NOMO-1 treated with dmso at 0.1 percent for 144 hours (cell line): ENCODE measurements at regions not wholly inside any gene's neighbourhood (a gene's known extent, or its start where the extent isn't known, plus 50 kb on each side); places are given as distances from the start of the nearest gene placed in this dataset.

Experiments used
- DNase-seq: peaks from one replicate; lab custom pipeline; 2025; ENCODE audit not compliant: unreplicated experiment; lab: John Stamatoyannopoulos, UW

GRCh38 chr1:168865850-168866620 lies 137.0 kb upstream of the DPT start:
- no peak for DNase-seq

- no peak for DNase-seq
Measured at GRCh38 chr1:168867941-168868634, 139.1 kb upstream of the DPT start.

- no peak for DNase-seq
Measured at GRCh38 chr1:168871531-168871930, 142.5 kb upstream of the DPT start.

- DNase-seq = no peak
Measured at GRCh38 chr1:168875831-168876230, 146.8 kb upstream of the DPT start.

- DNase-seq = no peak
Measured at GRCh38 chr1:168876830-168877229, 147.8 kb upstream of the DPT start.

- no peak for DNase-seq
Measured at GRCh38 chr1:168879896-168880734, 151.1 kb upstream of the DPT start.

GRCh38 chr1:168881656-168882260 lies 152.8 kb upstream of the DPT start:
- DNase-seq = no peak

- no peak for DNase-seq
Measured at GRCh38 chr1:168887381-168887780, 158.4 kb upstream of the DPT start.

- DNase-seq = no peak
Measured at GRCh38 chr1:168888418-168888817, 159.4 kb upstream of the DPT start.

- DNase-seq = no peak
Measured at GRCh38 chr1:168892931-168893330, 163.9 kb upstream of the DPT start.

GRCh38 chr1:168893359-168893801 lies 164.4 kb upstream of the DPT start:
- DNase-seq = no peak

GRCh38 chr1:168894397-168894903 lies 165.4 kb upstream of the DPT start:
- no peak for DNase-seq

GRCh38 chr1:168897249-168897648 lies 168.2 kb upstream of the DPT start:
- no peak for DNase-seq

- no peak for DNase-seq
Measured at GRCh38 chr1:168903237-168903830, 174.3 kb upstream of the DPT start.

GRCh38 chr1:168905633-168906032 lies 176.6 kb upstream of the DPT start:
- DNase-seq = no peak

- DNase-seq = no peak
Measured at GRCh38 chr1:168906367-168906766, 177.4 kb upstream of the DPT start.

- no peak for DNase-seq
Measured at GRCh38 chr1:168907053-168907452, 178.0 kb upstream of the DPT start.

GRCh38 chr1:168907786-168908348 lies 178.9 kb upstream of the DPT start:
- no peak for DNase-seq

GRCh38 chr1:168910403-168910802 lies 181.4 kb upstream of the DPT start:
- DNase-seq = no peak

GRCh38 chr1:168911370-168911769 lies 182.4 kb upstream of the DPT start:
- no peak for DNase-seq
